ENCODE measurements at regions not wholly inside any gene's neighbourhood (a gene's known extent, or its start where the extent isn't known, plus 50 kb on each side); places are given as distances from the start of the nearest gene placed in this dataset.

DNA sequence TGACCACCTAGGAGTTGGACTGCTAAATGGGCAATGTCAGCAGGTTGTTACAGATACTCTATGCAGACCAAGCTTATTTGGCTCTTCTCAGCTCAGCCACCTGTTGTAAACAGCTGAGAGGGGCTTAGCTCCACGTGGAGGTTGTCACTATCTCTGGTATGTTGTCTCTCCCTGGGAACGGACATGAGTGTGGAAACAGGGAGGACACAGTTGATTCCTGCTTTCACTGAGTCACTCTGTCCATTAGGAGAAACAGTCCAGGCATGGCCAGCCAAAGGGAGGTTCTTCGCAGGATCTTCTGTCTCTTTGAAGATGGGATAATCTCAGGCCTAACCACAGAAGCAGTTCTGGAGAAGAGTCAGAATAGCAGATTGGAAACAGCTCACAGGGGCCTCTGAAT lies 121.2 kb downstream of the PALM2AKAP2 start:
- Histone ChIP-seq H3K9me3 (ENCODE audit: control insufficient read depth in 2 of 2, low read length in 2 of 2) (no peaks in the 10 kb centered on the region), H3K4me1 (ENCODE audit: control insufficient read depth, insufficient read depth, low read length) (no peaks in the 10 kb centered on the region), H3K4me3 (ENCODE audit: low read length in 2 of 2) (no peak overlapping the region), H3K27ac (ENCODE audit: low read length) (no peak overlapping the region), H3K27me3 (ENCODE audit: control insufficient read depth in 1 of 2, insufficient read depth in 2 of 2, low read length in 2 of 2) (no peaks in the 10 kb centered on the region), H3K36me3 (ENCODE audit: control insufficient read depth in 2 of 2, insufficient read depth in 2 of 2, low read length in 2 of 2) (no peaks in the 10 kb centered on the region), H3K9ac (ENCODE audit: low read length in 2 of 2) (no peak overlapping the region)

DNA sequence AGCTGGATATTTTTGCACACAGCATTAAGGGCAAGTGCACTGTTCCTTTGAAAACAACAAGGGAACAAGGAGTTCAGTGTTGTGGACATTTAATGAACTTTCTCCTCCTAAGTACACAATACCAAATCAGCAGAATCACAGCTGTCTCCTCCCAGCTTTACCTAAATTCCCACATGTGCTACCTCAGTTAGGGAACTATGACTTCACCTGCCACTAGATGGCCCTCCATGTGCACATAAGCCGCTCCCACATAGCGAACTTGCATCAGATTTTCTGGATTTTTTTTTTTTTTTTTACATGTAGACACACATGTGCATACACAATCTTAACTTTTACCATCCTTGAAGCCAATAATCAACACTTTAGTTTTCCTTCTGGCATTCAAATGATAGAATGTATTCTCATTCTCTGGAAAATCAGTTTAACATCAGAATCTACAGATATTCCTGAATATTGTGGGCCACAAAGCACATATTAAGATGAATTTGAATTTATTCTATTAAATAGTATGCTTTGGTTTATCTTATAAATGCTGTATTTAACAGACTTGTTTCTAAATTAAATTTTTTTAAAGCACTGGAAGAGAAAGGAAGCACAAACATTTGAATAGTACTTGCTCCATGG lies 123.6 kb downstream of the PALM2AKAP2 start:
- Histone ChIP-seq H3K36me3 (ENCODE audit: control insufficient read depth in 2 of 2, insufficient read depth in 2 of 2, low read length in 2 of 2) (no peaks in the 10 kb centered on the region), H3K4me3 (ENCODE audit: low read length in 2 of 2) (no peak overlapping the region), H3K4me1 (ENCODE audit: control insufficient read depth, insufficient read depth, low read length) (no peaks in the 10 kb centered on the region), H3K27me3 (ENCODE audit: control insufficient read depth in 1 of 2, insufficient read depth in 2 of 2, low read length in 2 of 2) (no peaks in the 10 kb centered on the region), H3K27ac (ENCODE audit: low read length) (no peak overlapping the region), H3K9ac (ENCODE audit: low read length in 2 of 2) (no peak overlapping the region), H3K9me3 (ENCODE audit: control insufficient read depth in 2 of 2, low read length in 2 of 2) (no peaks in the 10 kb centered on the region)

DNA sequence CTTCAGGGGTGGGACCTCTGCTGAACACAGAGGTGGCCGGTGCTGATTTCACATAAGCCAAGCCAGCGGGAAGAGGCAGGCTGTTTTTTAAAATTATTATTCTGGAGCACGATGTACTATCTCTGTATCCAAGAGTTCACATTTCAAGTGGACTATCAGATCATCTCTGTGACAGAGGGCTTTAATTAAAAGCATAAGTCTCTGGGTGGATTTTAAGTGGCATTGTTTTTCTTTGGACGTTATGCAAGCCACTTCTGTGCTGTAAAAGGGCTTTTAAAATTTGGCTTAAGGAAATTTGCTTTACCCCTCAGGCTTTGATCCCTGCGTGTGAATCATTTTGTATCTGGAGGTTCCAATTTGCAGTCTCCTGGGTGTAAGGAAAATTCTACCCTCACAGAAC lies 124.7 kb downstream of the PALM2AKAP2 start:
- Histone ChIP-seq H3K4me1 (ENCODE audit: control insufficient read depth, insufficient read depth, low read length) (no peaks in the 10 kb centered on the region), H3K9me3 (ENCODE audit: control insufficient read depth in 2 of 2, low read length in 2 of 2) (no peaks in the 10 kb centered on the region), H3K4me3 (ENCODE audit: low read length in 2 of 2) (no peak overlapping the region), H3K9ac (ENCODE audit: low read length in 2 of 2) (no peak overlapping the region), H3K36me3 (ENCODE audit: control insufficient read depth in 2 of 2, insufficient read depth in 2 of 2, low read length in 2 of 2) (no peaks in the 10 kb centered on the region), H3K27me3 (ENCODE audit: control insufficient read depth in 1 of 2, insufficient read depth in 2 of 2, low read length in 2 of 2) (no peaks in the 10 kb centered on the region), H3K27ac (ENCODE audit: low read length) (no peak overlapping the region)

DNA sequence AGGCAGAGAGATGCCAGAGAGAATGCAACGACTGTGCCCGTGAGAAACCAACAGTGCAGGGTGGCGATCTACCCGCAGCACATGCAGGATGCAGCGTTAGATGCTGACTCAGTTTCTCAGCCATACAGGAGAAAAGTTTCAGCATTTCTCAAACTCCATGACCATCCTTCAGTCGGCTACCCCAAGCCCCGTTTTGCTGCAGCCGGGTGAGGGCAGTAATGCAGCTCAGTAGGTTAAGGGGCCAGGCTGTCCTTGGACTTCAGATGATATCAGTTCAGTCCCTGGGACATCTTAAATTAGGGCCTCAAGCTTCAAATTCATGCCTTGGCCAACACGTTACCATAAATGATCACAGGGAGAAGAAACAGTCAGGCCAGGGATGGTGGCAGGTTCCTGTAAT lies 125.5 kb downstream of the PALM2AKAP2 start:
- Histone ChIP-seq H3K9ac (ENCODE audit: low read length in 2 of 2) (no peak overlapping the region), H3K4me3 (ENCODE audit: low read length in 2 of 2) (no peak overlapping the region), H3K36me3 (ENCODE audit: control insufficient read depth in 2 of 2, insufficient read depth in 2 of 2, low read length in 2 of 2) (no peaks in the 10 kb centered on the region), H3K27ac (ENCODE audit: low read length) (no peak overlapping the region), H3K27me3 (ENCODE audit: control insufficient read depth in 1 of 2, insufficient read depth in 2 of 2, low read length in 2 of 2) (no peaks in the 10 kb centered on the region), H3K4me1 (ENCODE audit: control insufficient read depth, insufficient read depth, low read length) (peaks cover under 1% of the 10 kb centered on the region), H3K9me3 (ENCODE audit: control insufficient read depth in 2 of 2, low read length in 2 of 2) (no peaks in the 10 kb centered on the region)

DNA sequence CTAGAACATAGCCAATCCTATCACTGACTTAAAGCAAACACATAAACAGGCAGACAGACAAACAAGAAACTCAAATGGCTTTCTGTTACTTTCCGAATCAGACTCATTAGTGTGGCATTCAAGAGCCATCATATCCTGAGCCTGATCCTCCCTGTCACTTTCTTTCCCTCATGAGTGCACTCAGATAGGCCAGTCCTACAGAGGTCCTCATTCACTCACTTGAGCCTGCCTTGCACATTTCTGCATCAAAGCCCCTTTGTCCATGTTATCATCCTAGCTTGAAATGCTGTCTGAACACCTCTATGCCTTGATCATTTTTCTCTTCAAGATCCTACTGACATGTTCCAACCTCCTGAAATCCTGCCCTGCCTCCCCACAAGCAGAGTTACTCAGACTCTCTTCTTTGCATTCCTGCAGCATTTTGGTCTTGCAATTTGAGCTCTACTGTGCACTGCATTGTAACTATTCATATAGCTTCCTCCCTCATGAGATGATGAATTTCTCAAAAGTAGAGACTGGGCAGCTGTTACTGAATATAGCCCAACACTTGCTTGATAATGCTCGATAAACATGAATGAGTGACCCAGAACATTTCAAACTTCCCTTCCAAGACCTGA lies 126.9 kb downstream of the PALM2AKAP2 start:
- H3K36me3 ChIP-seq (ENCODE audit: control insufficient read depth in 2 of 2, insufficient read depth in 2 of 2, low read length in 2 of 2): no peaks in the 10 kb centered on the region
- no peaks in the 10 kb centered on the region for H3K27me3 ChIP-seq (ENCODE audit: control insufficient read depth in 1 of 2, insufficient read depth in 2 of 2, low read length in 2 of 2)
- peaks cover 3% of the 10 kb centered on the region for H3K4me1 ChIP-seq (ENCODE audit: control insufficient read depth, insufficient read depth, low read length)
- no peak overlapping the region for H3K4me3 ChIP-seq (ENCODE audit: low read length in 2 of 2)
- H3K9ac ChIP-seq (ENCODE audit: low read length in 2 of 2): no peak overlapping the region
- no peaks in the 10 kb centered on the region for H3K9me3 ChIP-seq (ENCODE audit: control insufficient read depth in 2 of 2, low read length in 2 of 2)
- no peak overlapping the region for H3K27ac ChIP-seq (ENCODE audit: low read length)

DNA sequence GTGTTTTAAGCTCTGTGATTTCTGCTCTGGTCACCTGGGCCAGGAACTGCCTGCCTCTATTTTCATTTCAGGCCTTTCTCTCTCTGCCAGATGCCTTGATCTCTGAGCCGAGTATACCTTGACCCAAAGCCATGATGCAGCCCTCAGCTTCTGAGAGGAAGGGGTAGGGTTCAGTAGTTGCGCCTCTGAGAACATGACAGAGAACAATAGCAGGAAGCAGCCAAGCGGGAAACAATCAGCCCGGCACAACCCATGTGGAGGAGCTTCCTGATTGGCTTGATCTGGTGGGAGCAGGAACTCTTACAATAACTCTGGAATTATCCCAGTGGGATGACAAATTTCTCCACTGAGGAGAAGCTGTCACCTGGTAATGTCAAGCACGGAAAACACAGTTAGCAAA lies 127.4 kb downstream of the PALM2AKAP2 start:
- no peak overlapping the region for H3K9ac ChIP-seq (ENCODE audit: low read length in 2 of 2)
- no peaks in the 10 kb centered on the region for H3K36me3 ChIP-seq (ENCODE audit: control insufficient read depth in 2 of 2, insufficient read depth in 2 of 2, low read length in 2 of 2)
- H3K27ac ChIP-seq (ENCODE audit: low read length): no peak overlapping the region
- no peak overlapping the region for H3K4me3 ChIP-seq (ENCODE audit: low read length in 2 of 2)
- no peaks in the 10 kb centered on the region for H3K27me3 ChIP-seq (ENCODE audit: control insufficient read depth in 1 of 2, insufficient read depth in 2 of 2, low read length in 2 of 2)
- H3K4me1 ChIP-seq (ENCODE audit: control insufficient read depth, insufficient read depth, low read length): peaks cover 3% of the 10 kb centered on the region
- H3K9me3 ChIP-seq (ENCODE audit: control insufficient read depth in 2 of 2, low read length in 2 of 2): no peaks in the 10 kb centered on the region

DNA sequence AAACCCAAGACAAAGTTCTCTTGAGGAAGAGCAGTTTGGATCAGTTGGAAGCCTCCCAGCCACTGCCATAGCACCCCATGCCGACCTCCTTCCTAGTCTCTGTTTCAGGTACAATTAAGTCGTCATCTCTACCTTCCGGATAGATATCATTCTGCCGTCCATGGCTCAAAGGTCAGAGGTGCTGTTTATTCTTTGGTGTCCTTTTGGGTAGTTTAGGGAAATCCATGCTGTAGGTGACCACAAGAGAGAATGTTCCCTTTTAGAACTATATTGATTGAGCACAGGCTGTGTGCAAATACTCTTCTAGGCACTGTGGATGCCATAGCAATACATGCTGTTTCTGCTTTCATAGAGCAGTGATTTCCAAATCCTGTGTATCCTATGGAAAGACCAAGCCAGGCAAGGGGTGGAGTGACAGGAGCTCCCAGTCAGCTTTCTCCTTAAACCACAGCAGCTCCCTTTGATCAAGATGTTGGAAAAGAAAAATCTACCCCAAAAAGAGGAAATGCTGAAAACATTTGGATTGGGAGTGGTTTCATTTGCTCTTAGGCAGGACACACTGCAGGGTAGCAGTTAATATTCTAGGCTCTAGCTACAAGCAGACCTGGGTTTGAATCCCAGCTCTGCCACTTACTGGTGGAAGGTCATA lies 127.9 kb downstream of the PALM2AKAP2 start:
- Histone ChIP-seq H3K4me1 (ENCODE audit: control insufficient read depth, insufficient read depth, low read length) (peaks cover 5% of the 10 kb centered on the region), H3K9me3 (ENCODE audit: control insufficient read depth in 2 of 2, low read length in 2 of 2) (no peaks in the 10 kb centered on the region), H3K9ac (ENCODE audit: low read length in 2 of 2) (no peak overlapping the region), H3K27ac (ENCODE audit: low read length) (no peak overlapping the region), H3K4me3 (ENCODE audit: low read length in 2 of 2) (no peak overlapping the region), H3K36me3 (ENCODE audit: control insufficient read depth in 2 of 2, insufficient read depth in 2 of 2, low read length in 2 of 2) (no peaks in the 10 kb centered on the region), H3K27me3 (ENCODE audit: control insufficient read depth in 1 of 2, insufficient read depth in 2 of 2, low read length in 2 of 2) (no peaks in the 10 kb centered on the region)

DNA sequence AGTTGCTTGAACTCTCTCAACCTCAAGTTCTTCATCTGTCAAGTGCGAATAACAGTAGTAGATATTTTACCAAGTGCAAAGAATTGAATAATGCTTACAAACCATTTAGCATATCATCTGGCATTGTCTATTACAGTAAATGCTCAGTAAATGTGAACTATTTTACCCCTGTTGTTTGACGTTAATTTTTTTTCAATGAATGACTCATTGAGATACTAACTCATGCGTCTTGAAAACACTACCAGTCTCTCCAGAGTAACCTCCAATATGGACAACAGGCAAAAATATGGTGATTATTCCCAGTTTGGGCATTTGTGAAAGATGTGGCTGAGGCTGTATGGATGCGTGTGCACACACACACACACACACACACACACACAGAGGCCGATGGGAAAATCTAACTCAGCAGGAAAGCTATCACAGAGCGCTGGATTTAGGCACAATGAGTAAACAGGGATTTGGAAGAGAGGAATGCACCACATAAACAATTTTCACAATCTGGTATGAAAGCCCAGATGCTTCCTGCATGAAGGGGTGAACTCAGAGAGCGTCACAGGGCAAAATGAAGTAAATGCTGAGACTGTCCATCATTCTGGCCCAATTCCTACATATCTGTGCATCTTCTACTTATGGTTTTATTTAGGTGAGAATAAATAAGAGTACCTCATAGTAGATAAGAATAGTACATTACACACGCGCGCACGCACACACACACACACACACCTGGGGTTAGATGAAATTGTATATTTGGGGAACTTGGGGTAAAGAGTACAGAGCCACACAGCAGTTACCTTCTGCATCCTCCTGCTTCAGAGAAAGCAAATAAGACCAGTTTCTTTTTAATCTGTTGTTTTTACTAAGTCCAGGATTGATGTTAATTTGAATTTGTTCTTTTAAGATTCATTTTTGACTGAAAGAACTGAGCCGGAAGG lies 128.7 kb downstream of the PALM2AKAP2 start:
- no peaks in the 10 kb centered on the region for H3K9me3 ChIP-seq (ENCODE audit: control insufficient read depth in 2 of 2, low read length in 2 of 2)
- no peaks in the 10 kb centered on the region for H3K27me3 ChIP-seq (ENCODE audit: control insufficient read depth in 1 of 2, insufficient read depth in 2 of 2, low read length in 2 of 2)
- peaks cover 9% of the 10 kb centered on the region for H3K4me1 ChIP-seq (ENCODE audit: control insufficient read depth, insufficient read depth, low read length)
- H3K9ac ChIP-seq (ENCODE audit: low read length in 2 of 2): no peak overlapping the region
- no peaks in the 10 kb centered on the region for H3K36me3 ChIP-seq (ENCODE audit: control insufficient read depth in 2 of 2, insufficient read depth in 2 of 2, low read length in 2 of 2)
- H3K4me3 ChIP-seq (ENCODE audit: low read length in 2 of 2): no peak overlapping the region
- no peak overlapping the region for H3K27ac ChIP-seq (ENCODE audit: low read length)

DNA sequence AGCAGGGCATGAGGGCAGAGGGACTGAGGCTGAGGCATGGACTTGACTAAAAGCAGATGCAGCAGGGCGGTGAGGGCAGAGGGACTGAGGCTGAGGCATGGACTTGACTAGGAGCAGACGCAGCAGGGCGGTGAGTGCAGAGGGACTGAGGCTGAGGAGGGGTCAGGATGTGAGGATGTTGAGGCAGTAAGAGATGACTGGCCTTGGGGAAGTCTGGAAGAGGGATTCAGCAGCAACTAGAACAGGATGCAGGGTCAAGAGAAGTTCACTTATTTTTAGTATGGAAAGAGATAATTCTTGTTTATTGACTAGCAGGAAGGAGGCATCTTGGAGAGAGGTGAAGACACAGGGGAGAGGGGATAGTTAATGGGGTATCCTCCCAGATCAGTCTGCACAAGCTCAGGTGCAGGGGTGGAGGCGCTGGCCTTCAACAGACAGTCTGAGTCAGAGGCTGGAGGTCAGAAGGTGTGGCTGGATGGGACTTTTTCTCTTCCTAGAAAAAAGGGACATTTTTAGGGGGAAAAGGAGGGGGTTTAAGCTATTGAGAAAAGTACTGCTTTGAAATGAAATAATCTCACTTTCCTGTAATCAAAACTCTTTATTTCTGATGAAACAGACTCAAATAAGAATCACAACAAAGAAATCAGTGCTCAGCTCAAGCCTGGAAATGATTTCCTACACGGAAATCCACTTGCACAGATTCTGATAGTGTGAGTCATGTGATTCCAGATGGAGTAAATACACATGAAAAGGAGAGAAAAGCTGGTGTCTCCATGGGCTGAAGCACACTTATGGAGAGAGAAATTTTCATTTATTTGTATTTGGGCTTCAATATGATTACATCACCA lies 130.9 kb downstream of the PALM2AKAP2 start:
- H3K27me3 ChIP-seq (ENCODE audit: control insufficient read depth in 1 of 2, insufficient read depth in 2 of 2, low read length in 2 of 2): no peaks in the 10 kb centered on the region
- no peak overlapping the region for H3K4me3 ChIP-seq (ENCODE audit: low read length in 2 of 2)
- H3K9me3 ChIP-seq (ENCODE audit: control insufficient read depth in 2 of 2, low read length in 2 of 2): no peaks in the 10 kb centered on the region
- no peak overlapping the region for H3K9ac ChIP-seq (ENCODE audit: low read length in 2 of 2)
- no peak overlapping the region for H3K27ac ChIP-seq (ENCODE audit: low read length)
- H3K4me1 ChIP-seq (ENCODE audit: control insufficient read depth, insufficient read depth, low read length): peaks cover 13% of the 10 kb centered on the region
- no peaks in the 10 kb centered on the region for H3K36me3 ChIP-seq (ENCODE audit: control insufficient read depth in 2 of 2, insufficient read depth in 2 of 2, low read length in 2 of 2)

DNA sequence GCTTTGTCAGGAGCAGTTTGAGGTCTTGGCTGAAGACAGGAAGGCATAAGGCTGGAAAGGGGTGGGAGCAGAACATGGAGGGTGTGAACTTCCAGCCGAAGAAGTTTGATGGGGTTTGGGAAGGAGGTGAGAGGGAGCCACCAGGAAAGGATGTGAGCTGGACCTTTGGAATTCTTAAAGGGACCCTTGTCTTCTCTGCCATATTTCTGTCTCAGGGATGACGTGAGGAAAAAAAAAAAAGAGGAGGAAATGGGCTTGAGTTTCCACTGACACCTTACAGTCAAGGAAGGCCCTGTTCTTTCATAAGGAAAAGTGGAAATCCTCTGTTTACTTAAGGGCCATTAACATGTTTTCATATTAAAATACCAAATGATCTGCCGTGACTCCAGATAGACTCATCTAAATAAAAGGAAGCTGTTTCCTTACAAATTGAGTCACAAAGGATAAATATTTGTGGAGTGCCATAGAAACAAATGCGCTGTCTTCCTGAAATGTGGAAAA lies 132.1 kb downstream of the PALM2AKAP2 start:
- no peaks in the 10 kb centered on the region for H3K9me3 ChIP-seq (ENCODE audit: control insufficient read depth in 2 of 2, low read length in 2 of 2)
- H3K4me1 ChIP-seq (ENCODE audit: control insufficient read depth, insufficient read depth, low read length): peaks cover 13% of the 10 kb centered on the region
- H3K36me3 ChIP-seq (ENCODE audit: control insufficient read depth in 2 of 2, insufficient read depth in 2 of 2, low read length in 2 of 2): no peaks in the 10 kb centered on the region
- peaks cover 0 to 2% of the 10 kb centered on the region in 2 donors for H3K27me3 ChIP-seq (ENCODE audit: control insufficient read depth in 1 of 2, insufficient read depth in 2 of 2, low read length in 2 of 2)
- H3K4me3 ChIP-seq (ENCODE audit: low read length in 2 of 2): no peak overlapping the region
- no peak overlapping the region for H3K27ac ChIP-seq (ENCODE audit: low read length)
- no peak overlapping the region for H3K9ac ChIP-seq (ENCODE audit: low read length in 2 of 2)

All from stomach smooth muscle (tissue), 2 donors.